T-cell (primary cell): ENCODE measurements at regions not wholly inside any gene's neighbourhood (a gene's known extent, or its start where the extent isn't known, plus 50 kb on each side); places are given as distances from the start of the nearest gene placed in this dataset.

Experiments used
- ATAC-seq, 4 experiments: fragments of 200-7000 bp in 3 of 4; fragments of 150-1000 bp in 1 of 4; cut with Tn5 transposase; replicated peaks in 1 of 4; 1 replicate in 3 of 4; 2 replicates in 1 of 4; pipeline ENCODE4 v1.10.0; 2021; ENCODE audit warnings: moderate library complexity in 3 of 4, mild to moderate bottlenecking in 2 of 4, moderate number of reproducible peaks in 1 of 4
- CTCF ChIA-PET, 2 donors: fragments of 300-600 bp; sonication (Branson Sonifier 250); formaldehyde crosslinking; loops; one replicate each; lab custom pipeline; 2022; ENCODE audit warnings: antibody characterized with exemption in 2 of 2; lab: Charles Lee
- POLR2A ChIA-PET, 2 donors: fragments of 300-600 bp; sonication (Branson Sonifier 250); formaldehyde crosslinking; loops; one replicate each; lab custom pipeline; 2022; ENCODE audit warnings: antibody characterized with exemption in 2 of 2; lab: Charles Lee
- DNase-seq, 35 experiments: peaks; one replicate each; pipeline versions ENCODE4 v3.0.0 to v3.0.0-alpha.2; 2013 to 2023
- H3K27ac ChIP-seq: one replicate; pipeline ENCODE4 v1.5.1; 2013; ENCODE audit warnings: low read length
- H3K27me3 ChIP-seq, 2 experiments: replicated peaks in 1 of 2; 1 replicate in 1 of 2; 2 replicates in 1 of 2; pipeline versions ENCODE4 v1.6.1 to v1.7.0; 2013; ENCODE audit warnings: low read length in 1 of 2, mixed read lengths in 1 of 2; ENCODE audit not compliant: control insufficient read depth in 2 of 2, insufficient read depth in 2 of 2; ENCODE audit errors: extremely low read depth in 1 of 2
- H3K36me3 ChIP-seq, 2 donors: 1 replicate in 1 of 2; 2 replicates in 1 of 2; pipeline versions ENCODE4 v1.6.1 to v1.7.0; 2013; ENCODE audit warnings: low read length in 1 of 2; ENCODE audit not compliant: control insufficient read depth in 2 of 2, insufficient read depth in 1 of 2; ENCODE audit errors: extremely low read depth in 1 of 2
- H3K4me1 ChIP-seq, 2 experiments: 1 replicate in 1 of 2; 2 replicates in 1 of 2; pipeline versions ENCODE4 v1.6.1 to v1.7.0; 2013; ENCODE audit warnings: low read length in 2 of 2, mixed read lengths in 1 of 2; ENCODE audit not compliant: insufficient read depth in 2 of 2, control insufficient read depth in 1 of 2; ENCODE audit errors: extremely low read depth in 1 of 2
- H3K4me3 ChIP-seq, 2 donors: 1 replicate in 1 of 2; 2 replicates in 1 of 2; pipeline versions ENCODE4 v1.5.1 to v1.7.0; 2013; ENCODE audit warnings: mild to moderate bottlenecking in 2 of 2, low read length in 1 of 2, moderate library complexity in 1 of 2; ENCODE audit not compliant: control insufficient read depth in 1 of 2; ENCODE audit errors: extremely low read depth in 1 of 2
- H3K9me3 ChIP-seq: 2 replicates; pipeline ENCODE4 v1.7.0; 2013
- H3K27ac Mint-ChIP-seq, 2 donors: one replicate each; pipeline ENCODE4 v1.8.0; 2020 to 2021; ENCODE audit warnings: mild to moderate bottlenecking in 2 of 2, mixed read lengths in 2 of 2
- H3K27me3 Mint-ChIP-seq, 2 donors: one replicate each; pipeline ENCODE4 v1.8.0; 2021 to 2022; ENCODE audit warnings: mixed read lengths in 2 of 2
- H3K36me3 Mint-ChIP-seq: one replicate; pipeline ENCODE4 v1.8.0; 2021; ENCODE audit warnings: mixed read lengths
- H3K4me1 Mint-ChIP-seq, 3 donors: one replicate each; pipeline ENCODE4 v1.8.0; 2020 to 2022; ENCODE audit warnings: mixed read lengths in 3 of 3, mild to moderate bottlenecking in 1 of 3
- H3K4me3 Mint-ChIP-seq, 3 donors: one replicate each; pipeline ENCODE4 v1.8.0; 2020 to 2022; ENCODE audit warnings: mild to moderate bottlenecking in 3 of 3, mixed read lengths in 3 of 3, moderate library complexity in 3 of 3
- H3K9me3 Mint-ChIP-seq, 3 donors: one replicate each; pipeline ENCODE4 v1.8.0; 2020 to 2022; ENCODE audit warnings: mixed read lengths in 3 of 3
- WGBS: methylation state at CpG from one replicate; pipeline ENCODE4 v1.1.5; 2013; ENCODE audit warnings: missing lambda C conversion rate; ENCODE audit not compliant: insufficient coverage; 5-methylcytosine and 5-hydroxymethylcytosine counted together

- no peak overlapping the region for H3K4me3 Mint-ChIP-seq
- POLR2A ChIA-PET = no interaction called here
- H3K36me3 Mint-ChIP-seq = no peaks in the 10 kb centered on the region
- Histone ChIP-seq H3K9me3 (no peaks in the 10 kb centered on the region), H3K27ac (no peak overlapping the region), H3K27me3 (peaks cover 0 to 25% of the 10 kb centered on the region in 2 experiments), H3K4me3 (no peak overlapping the region), H3K36me3 (no peaks in the 10 kb centered on the region), H3K4me1 (no peaks in the 10 kb centered on the region)
- H3K9me3 Mint-ChIP-seq = no peaks in the 10 kb centered on the region
- CTCF ChIA-PET = no interaction called here
- no peaks in the 10 kb centered on the region for H3K4me1 Mint-ChIP-seq
- H3K27me3 Mint-ChIP-seq = peaks cover 8 to 18% of the 10 kb centered on the region in 2 donors
- WGBS = 54% methylated on average over 16 of the region's 18 CpGs
- no peak overlapping the region for H3K27ac Mint-ChIP-seq
- no peak for DNase-seq
- ATAC-seq = no peak
Observed at GRCh38 chr22:27270818-27271510, 530.6 kb downstream of the MN1 start.

- Histone ChIP-seq H3K27me3 (peaks cover 0 to 22% of the 10 kb centered on the region in 2 experiments), H3K4me3 (no peak overlapping the region), H3K4me1 (no peaks in the 10 kb centered on the region), H3K36me3 (no peaks in the 10 kb centered on the region), H3K27ac (no peak overlapping the region), H3K9me3 (no peaks in the 10 kb centered on the region)
- Mint-ChIP-seq H3K27ac (no peak overlapping the region), H3K9me3 (no peaks in the 10 kb centered on the region), H3K4me3 (no peak overlapping the region), H3K27me3 (peaks cover 12 to 19% of the 10 kb centered on the region in 2 donors), H3K36me3 (no peaks in the 10 kb centered on the region), H3K4me1 (no peaks in the 10 kb centered on the region)
- DNase-seq = no peak
- CTCF ChIA-PET = no interaction called here
- POLR2A ChIA-PET = no interaction called here
- ATAC-seq = no peak
- WGBS = 89% methylated on average over 3 of the region's 8 CpGs
Observed at GRCh38 chr22:27273436-27273835, 528.1 kb downstream of the MN1 start.

- ATAC-seq = no peak
- no peaks in the 10 kb centered on the region for H3K9me3 ChIP-seq
- H3K36me3 Mint-ChIP-seq = no peaks in the 10 kb centered on the region
- no peaks in the 10 kb centered on the region for H3K4me1 Mint-ChIP-seq
- no peak overlapping the region for H3K4me3 ChIP-seq
- peaks cover 0 to 21% of the 10 kb centered on the region in 2 experiments for H3K27me3 ChIP-seq
- H3K4me1 ChIP-seq = no peaks in the 10 kb centered on the region
- no peak overlapping the region for H3K27ac Mint-ChIP-seq
- ChIA-PET CTCF (no interaction called here), POLR2A (no interaction called here)
- no peak overlapping the region for H3K27ac ChIP-seq
- WGBS = 77% methylated on average over 4 of the region's 10 CpGs
- H3K27me3 Mint-ChIP-seq = peaks cover 12 to 22% of the 10 kb centered on the region in 2 donors
- DNase-seq = no peak
- H3K9me3 Mint-ChIP-seq = no peaks in the 10 kb centered on the region
- no peak overlapping the region for H3K4me3 Mint-ChIP-seq
- no peaks in the 10 kb centered on the region for H3K36me3 ChIP-seq
Observed at GRCh38 chr22:27273853-27274252, 527.7 kb downstream of the MN1 start.

GRCh38 chr22:27274770-27275449 is 526.6 kb downstream of the MN1 start:
- no peak for ATAC-seq
- H3K27me3 Mint-ChIP-seq = peaks cover 15 to 26% of the 10 kb centered on the region in 2 donors
- H3K27me3 ChIP-seq = peaks cover 0 to 23% of the 10 kb centered on the region in 2 experiments

GRCh38 chr22:27278946-27279345 is 522.6 kb downstream of the MN1 start:
- WGBS = 100% methylated on average over 1 of the region's 2 CpGs
- H3K9me3 Mint-ChIP-seq = peaks cover 0 to 10% (median 6%) of the 10 kb centered on the region in 3 donors
- CTCF ChIA-PET = no interaction called here

More at GRCh38 chr22:27274770-27275449, 526.6 kb downstream of the MN1 start:
- no peaks in the 10 kb centered on the region for H3K4me1 Mint-ChIP-seq
- no peaks in the 10 kb centered on the region for H3K36me3 Mint-ChIP-seq
- H3K27ac Mint-ChIP-seq = no peak overlapping the region
- Histone ChIP-seq H3K4me3 (no peak overlapping the region), H3K27ac (no peak overlapping the region), H3K36me3 (no peaks in the 10 kb centered on the region), H3K4me1 (no peaks in the 10 kb centered on the region), H3K9me3 (no peaks in the 10 kb centered on the region)
- no peak for DNase-seq
- ChIA-PET CTCF (no interaction called here), POLR2A (no interaction called here)
- 69% methylated on average over 2 of the region's 4 CpGs for WGBS
- H3K9me3 Mint-ChIP-seq = no peaks in the 10 kb centered on the region
- H3K4me3 Mint-ChIP-seq = no peak overlapping the region

GRCh38 chr22:27283240-27283639 is 518.3 kb downstream of the MN1 start:
- H3K4me1 ChIP-seq = no peaks in the 10 kb centered on the region
- H3K36me3 ChIP-seq = no peaks in the 10 kb centered on the region
- H3K9me3 ChIP-seq = no peaks in the 10 kb centered on the region
- ChIA-PET CTCF (no interaction called here), POLR2A (no interaction called here)
- H3K4me3 ChIP-seq = no peak overlapping the region
- DNase-seq (no peak), ATAC-seq (no peak)
- H3K27me3 ChIP-seq = peaks cover 0 to 6% of the 10 kb centered on the region in 2 experiments
- Mint-ChIP-seq H3K4me3 (no peak overlapping the region), H3K27ac (no peak overlapping the region), H3K27me3 (peaks cover 3 to 15% of the 10 kb centered on the region in 2 donors), H3K9me3 (peaks cover 4 to 10% (median 6%) of the 10 kb centered on the region in 3 donors), H3K4me1 (no peaks in the 10 kb centered on the region), H3K36me3 (no peaks in the 10 kb centered on the region)
- H3K27ac ChIP-seq = no peak overlapping the region
- 80% methylated on average over 1 of the region's 5 CpGs for WGBS

More at GRCh38 chr22:27278946-27279345, 522.6 kb downstream of the MN1 start:
- H3K36me3 ChIP-seq = no peaks in the 10 kb centered on the region
- H3K27me3 Mint-ChIP-seq = peaks cover 7 to 11% of the 10 kb centered on the region in 2 donors
- H3K27ac Mint-ChIP-seq = no peak overlapping the region
- no peak overlapping the region for H3K4me3 Mint-ChIP-seq
- H3K4me1 ChIP-seq = no peaks in the 10 kb centered on the region
- no peak for DNase-seq
- no peak overlapping the region for H3K4me3 ChIP-seq
- ATAC-seq = no peak
- H3K36me3 Mint-ChIP-seq = no peaks in the 10 kb centered on the region
- H3K9me3 ChIP-seq = no peaks in the 10 kb centered on the region
- H3K27me3 ChIP-seq = peaks cover 0 to 6% of the 10 kb centered on the region in 2 experiments
- no peaks in the 10 kb centered on the region for H3K4me1 Mint-ChIP-seq
- H3K27ac ChIP-seq = no peak overlapping the region
- POLR2A ChIA-PET = no interaction called here
